NCI-H2196 treated with DMSO at 0.1 percent for 48 hours (cell line): ENCODE measurements at regions not wholly inside any gene's neighbourhood (a gene's known extent, or its start where the extent isn't known, plus 50 kb on each side); places are given as distances from the start of the nearest gene placed in this dataset.
"Not testable (repeated sequence)": the region's sequence is repeated elsewhere in the genome, so short reads cannot be mapped to it uniquely, and the experiment has no call there.

Source experiments
- DNase-seq: peaks from one replicate; lab custom pipeline; 2025; ENCODE audit not compliant: unreplicated experiment; lab: John Stamatoyannopoulos, UW

GRCh38 chr18:43936176-43936575, 658.9 kb upstream of the SYT4 start:
- DNase-seq = no peak

DNA sequence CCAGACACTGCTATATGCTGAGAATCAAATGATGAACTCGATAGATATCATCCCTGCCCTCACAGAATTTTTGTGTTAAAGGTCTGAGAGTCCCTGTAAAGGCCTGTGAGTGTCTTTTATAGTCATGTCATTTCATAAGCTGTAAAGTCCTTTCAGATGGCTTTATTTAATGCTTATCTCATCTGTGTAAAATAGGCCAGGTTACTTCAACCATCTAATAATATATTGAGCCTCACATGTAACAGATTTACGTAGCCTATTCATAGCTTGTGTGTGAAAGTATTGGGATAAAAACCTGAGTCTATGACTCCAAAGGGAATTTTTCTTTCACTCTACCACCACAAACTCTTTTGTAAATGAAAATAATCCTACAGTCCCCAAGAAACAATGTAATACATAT, 672.0 kb upstream of the SYT4 start:
- DNase-seq = no peak

- DNase-seq = no peak
Observed at GRCh38 chr18:43950062-43950461, 672.8 kb upstream of the SYT4 start.

DNA sequence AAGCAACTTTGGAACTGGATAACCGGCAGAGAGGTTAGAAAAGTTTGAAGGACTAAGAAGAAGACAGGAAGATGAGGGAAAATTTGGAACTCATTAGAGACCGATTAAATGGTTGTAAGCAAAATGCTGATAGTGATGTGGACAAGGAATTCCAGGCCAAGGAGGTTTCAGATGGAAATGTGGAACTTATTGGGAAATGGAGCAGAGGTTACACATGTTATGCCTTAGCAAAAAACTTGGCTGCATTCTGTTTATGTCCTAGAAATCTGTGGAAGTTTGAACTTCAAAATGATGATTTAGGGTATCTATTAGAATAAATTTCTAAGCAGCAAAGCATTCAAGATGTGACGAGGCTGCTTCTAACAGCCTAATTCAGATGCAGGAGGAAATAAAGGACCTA, 675.1 kb upstream of the SYT4 start:
- no peak for DNase-seq

DNA sequence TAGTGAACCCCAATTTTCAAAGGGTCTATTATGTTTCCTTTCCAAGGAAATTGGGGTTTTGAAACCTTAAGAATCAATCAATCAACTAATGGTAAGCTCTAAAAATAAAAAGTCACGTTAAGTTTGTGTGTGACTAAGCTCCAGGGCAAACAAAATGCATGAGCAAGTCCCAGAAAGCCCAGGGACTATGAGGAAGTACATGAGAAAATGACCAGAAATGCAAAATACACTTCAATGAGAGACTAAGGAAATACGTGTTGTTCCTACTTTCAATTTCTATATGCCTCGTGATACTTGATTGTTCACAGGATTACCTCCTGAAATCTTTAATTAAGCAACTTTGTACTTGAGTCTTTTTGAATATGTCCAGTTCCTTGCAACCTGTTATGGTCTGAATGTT, 684.4 kb upstream of the SYT4 start:
- no peak for DNase-seq

GRCh38 chr18:43964666-43965065, 687.4 kb upstream of the SYT4 start:
- DNase-seq = no peak

DNA sequence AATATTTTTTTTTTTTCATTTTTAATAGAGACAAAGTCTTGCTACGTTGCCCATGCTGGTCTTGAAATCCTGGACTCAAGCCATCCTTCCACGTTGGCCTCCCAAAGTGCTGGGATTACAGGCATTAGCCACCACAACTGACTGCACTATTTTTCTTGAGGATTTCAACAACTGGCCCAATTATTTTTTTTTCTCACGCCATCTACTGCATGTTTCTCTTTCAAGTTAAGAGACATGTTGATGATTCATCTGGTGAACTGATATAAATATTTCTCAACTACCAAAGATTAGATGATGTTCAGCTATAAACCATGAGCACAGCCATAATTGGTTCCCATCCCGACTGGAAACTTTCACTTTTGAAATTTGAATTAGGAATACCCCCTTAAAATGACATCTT, 688.4 kb upstream of the SYT4 start:
- DNase-seq = no peak

DNA sequence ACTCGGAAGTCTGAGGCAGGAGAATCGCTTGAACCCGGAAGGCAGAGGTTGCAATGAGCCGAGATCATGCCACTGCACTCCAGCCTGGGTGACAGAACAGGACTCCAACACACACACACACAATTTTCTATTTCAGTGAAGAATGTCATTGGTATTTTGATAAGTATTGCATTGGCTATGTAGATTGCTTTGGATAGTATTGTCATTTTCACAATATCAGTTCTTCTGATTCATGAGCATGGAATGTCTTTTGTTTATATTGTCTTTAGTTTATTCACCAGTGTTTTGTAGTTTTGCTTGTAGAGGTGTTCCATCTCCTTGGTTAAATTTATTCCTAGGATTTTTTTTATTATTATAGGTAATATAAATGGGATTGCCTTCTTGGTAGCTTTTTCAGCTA, 693.4 kb upstream of the SYT4 start:
- DNase-seq = no peak

- DNase-seq = no peak
Observed at GRCh38 chr18:43978174-43978573, 700.9 kb upstream of the SYT4 start.

GRCh38 chr18:43982582-43982981, 698.1 kb upstream of the SETBP1 start:
- no peak for DNase-seq

DNA sequence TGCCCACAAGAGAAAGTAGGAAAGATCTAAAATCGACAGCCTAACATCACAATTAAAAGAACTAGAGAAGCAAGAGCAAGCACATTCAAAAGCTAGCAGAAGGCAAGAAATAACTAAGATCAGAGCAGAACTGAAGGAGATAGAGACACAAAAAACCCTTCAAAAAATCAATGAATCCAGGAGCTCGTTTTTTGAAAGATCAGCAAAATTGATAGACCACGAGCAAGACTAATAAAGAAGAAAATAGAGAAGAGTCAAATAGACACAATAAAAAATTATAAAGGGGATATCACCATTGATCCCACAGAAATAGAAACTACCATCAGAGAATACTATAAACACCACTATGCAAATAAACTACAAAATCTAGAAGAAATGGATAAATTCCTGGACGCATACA, 693.6 kb upstream of the SETBP1 start:
- DNase-seq = not testable (repeated sequence)

DNA sequence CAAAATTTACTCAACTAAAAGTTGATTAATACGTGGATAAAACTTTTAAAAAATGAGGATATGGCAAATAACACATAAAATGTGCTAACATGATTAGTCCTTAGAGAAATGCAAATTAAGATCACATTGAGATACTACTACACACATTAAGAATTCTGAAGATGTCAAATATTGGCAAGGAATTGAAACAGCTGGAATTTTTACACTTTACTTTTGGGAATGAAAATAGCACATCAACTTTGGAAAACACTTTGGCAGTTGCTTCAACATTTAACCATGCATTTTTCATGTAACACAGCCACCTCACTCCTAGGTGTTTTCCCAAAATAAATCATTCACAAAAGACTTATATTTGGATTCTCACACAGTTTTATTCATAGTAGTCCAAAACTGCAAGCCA, 687.9 kb upstream of the SETBP1 start:
- DNase-seq = no peak

- DNase-seq = no peak
Observed at GRCh38 chr18:43994381-43994780, 686.3 kb upstream of the SETBP1 start.

GRCh38 chr18:44013871-44014270, 666.8 kb upstream of the SETBP1 start:
- no peak for DNase-seq

- DNase-seq = no peak
Observed at GRCh38 chr18:44025421-44025820, 655.3 kb upstream of the SETBP1 start.

DNA sequence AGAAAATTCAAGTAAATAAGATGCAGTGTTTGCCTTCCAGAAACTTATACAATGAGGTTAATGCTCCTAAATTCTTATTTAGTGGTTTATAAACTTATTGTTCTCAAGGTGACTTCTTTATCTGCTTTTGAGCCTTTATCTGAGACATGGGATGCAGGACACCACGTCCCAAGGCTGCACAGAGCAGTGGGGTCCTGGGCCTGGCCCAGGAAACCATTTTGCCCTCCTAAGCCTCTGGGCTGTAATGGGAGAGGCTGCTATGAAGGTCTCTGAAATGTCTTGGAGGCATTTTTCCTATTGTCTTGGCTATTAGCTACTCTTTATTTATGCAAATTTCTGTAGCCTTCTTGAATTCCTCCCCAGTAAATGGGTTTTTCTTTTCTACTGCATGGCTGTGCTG, 652.6 kb upstream of the SETBP1 start:
- DNase-seq = no peak

- no peak for DNase-seq
Observed at GRCh38 chr18:44031063-44031462, 649.6 kb upstream of the SETBP1 start.

- DNase-seq = no peak
Observed at GRCh38 chr18:44033144-44033701, 647.5 kb upstream of the SETBP1 start.

DNA sequence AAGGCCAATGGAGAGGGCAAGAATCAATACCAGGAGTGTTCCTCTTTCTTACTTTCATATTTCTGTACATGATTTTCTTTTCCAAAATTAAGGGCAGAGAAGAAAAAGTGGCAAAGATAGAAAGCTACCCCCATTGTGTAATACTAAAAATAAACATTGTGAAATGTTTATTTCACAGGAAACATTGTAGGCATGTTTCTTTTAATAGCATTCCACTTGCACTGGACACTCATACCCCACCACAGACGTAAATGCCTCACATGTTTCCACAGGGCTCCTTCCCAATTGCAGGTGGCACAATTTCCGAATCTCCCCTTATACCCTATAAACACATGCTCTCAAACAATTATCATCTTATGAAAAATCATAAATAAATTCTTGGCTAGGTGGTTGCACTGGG, 645.1 kb upstream of the SETBP1 start:
- no peak for DNase-seq

DNA sequence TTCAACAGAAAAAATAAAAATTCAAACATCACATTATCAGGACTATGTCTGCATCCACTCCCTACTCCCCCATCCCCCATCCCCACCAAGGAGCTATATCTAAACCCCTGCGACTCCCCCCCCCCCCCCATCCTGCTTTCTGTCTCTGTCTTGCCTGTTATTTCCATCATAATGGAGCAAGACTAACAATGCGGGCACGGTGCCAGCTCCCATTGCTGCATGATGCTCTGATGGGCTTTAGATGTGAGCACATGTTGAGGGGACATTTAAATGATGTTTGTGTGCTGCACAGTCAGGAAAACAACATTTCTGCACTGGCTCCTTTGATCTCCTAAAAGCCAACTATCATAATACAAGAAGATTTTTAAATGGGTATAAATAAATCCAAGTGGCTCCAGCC, 644.2 kb upstream of the SETBP1 start:
- DNase-seq = no peak

DNA sequence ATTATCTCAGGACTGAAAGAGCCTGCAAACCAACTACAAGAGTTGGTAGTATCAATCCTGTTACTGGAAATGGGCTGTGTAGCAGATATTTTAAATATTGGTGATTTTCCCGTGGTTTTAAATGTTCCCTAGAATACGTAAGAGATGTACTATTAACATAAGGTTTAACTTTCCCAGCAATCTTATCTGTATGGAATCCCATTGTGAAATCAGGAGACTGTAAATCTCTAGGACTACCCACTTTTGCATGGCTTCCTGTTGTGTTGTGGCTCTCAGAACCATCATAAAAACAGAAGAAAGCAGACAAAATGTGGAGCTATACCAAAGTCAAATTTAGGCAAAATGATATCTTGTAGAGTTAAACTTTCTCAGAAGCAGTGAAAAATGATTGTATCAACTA, 641.5 kb upstream of the SETBP1 start:
- DNase-seq = no peak

- DNase-seq = no peak
Observed at GRCh38 chr18:44039826-44040225, 640.9 kb upstream of the SETBP1 start.

GRCh38 chr18:44041553-44041952, 639.1 kb upstream of the SETBP1 start:
- no peak for DNase-seq

DNA sequence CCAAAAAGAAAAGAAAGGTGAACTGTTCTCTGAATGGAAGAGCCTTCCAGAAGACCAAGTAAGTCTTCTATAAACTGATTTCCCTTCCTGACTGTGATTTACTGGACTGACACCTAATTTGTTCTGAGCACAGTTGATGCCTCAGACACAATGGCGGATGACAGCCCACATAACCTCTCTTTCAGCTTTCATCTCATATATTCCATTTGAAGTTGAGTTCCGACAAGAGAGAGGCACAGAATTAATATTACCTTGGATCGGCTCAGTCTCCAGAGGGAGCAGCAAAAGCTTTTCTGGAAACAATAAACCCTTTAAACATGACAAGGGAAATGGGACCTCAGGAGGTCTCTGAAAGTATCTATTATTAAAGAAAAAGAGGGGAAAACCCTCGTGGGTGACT, 638.7 kb upstream of the SETBP1 start:
- DNase-seq = no peak
